ENCODE measurements at regions not wholly inside any gene's neighbourhood (a gene's known extent, or its start where the extent isn't known, plus 50 kb on each side); places are given as distances from the start of the nearest gene placed in this dataset.

DNA sequence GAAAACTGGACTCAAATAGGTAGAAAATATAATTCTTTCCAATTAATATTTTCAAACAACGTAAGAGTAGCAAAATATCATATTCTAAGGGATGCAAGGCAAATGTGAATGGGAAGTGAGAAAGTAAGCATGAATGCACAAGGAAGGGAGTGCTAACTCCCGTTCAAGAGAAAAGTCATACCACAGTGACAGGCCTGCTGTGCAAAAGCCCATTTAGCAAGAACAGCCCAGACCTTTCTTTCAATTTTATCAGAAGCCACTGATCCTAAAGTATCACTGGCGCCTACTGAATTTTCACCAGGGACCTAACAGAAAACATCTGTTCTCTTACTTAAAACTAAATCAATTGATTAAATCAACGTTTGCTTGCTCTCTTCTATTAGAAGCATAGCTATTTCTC is 157.9 kb upstream of the DKK2 start:
- Histone ChIP-seq H3K4me1 (peaks cover 0 to 7% (median 0%) of the 10 kb centered on the region in 3 donors), H3K27me3 (no peaks in the 10 kb centered on the region), H3K36me3 (no peaks in the 10 kb centered on the region), H3K9me3 (no peaks in the 10 kb centered on the region), H3K4me3 (no peak overlapping the region), H3K27ac (no peak overlapping the region)
- no peak for ATAC-seq
- no peak for TF ChIP-seq EP300 (IDR thresholded peaks at IDR 0.05)
- no peak for TF ChIP-seq POLR2AphosphoS5 (IDR thresholded peaks at IDR 0.05)
- 50 to 55% methylated on average over 4 of the region's 4 CpGs for WGBS, 2 donors (ENCODE audit: low coverage in 1 of 2)

DNA sequence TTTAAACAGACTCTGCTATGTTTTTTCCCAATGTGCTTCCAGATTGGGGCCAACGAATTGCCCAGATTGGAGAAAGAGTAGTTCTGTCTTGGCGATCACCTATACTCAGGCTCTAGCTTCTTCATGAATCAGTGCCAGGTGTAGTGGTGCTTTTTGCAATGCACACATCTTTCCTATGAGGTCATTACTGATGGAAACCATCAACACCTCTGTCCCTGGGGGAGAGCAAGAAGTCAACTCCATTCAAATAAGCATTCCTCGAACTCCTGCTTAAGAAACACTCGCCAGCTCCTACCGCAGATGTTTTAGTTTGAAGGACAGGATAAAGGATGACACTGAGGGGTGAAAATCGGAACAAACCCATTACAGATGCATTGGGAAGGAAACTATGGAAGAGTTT is 156.5 kb upstream of the DKK2 start:
- Histone ChIP-seq H3K36me3 (no peaks in the 10 kb centered on the region), H3K27me3 (no peaks in the 10 kb centered on the region), H3K4me3 (no peak overlapping the region), H3K4me1 (peaks cover 0 to 7% (median 0%) of the 10 kb centered on the region in 3 donors), H3K9me3 (no peaks in the 10 kb centered on the region), H3K27ac (no peak overlapping the region)
- no peak for ATAC-seq
- TF ChIP-seq POLR2AphosphoS5 (IDR thresholded peaks at IDR 0.05) = no peak
- TF ChIP-seq EP300 (IDR thresholded peaks at IDR 0.05) = no peak
- TF ChIP-seq POLR2A (IDR thresholded peaks at IDR 0.05) = no peak
- TF ChIP-seq, protein P1, sequence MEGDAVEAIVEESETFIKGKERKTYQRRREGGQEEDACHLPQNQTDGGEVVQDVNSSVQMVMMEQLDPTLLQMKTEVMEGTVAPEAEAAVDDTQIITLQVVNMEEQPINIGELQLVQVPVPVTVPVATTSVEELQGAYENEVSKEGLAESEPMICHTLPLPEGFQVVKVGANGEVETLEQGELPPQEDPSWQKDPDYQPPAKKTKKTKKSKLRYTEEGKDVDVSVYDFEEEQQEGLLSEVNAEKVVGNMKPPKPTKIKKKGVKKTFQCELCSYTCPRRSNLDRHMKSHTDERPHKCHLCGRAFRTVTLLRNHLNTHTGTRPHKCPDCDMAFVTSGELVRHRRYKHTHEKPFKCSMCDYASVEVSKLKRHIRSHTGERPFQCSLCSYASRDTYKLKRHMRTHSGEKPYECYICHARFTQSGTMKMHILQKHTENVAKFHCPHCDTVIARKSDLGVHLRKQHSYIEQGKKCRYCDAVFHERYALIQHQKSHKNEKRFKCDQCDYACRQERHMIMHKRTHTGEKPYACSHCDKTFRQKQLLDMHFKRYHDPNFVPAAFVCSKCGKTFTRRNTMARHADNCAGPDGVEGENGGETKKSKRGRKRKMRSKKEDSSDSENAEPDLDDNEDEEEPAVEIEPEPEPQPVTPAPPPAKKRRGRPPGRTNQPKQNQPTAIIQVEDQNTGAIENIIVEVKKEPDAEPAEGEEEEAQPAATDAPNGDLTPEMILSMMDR (IDR thresholded peaks at IDR 0.05) = no peak
- WGBS, 2 donors (ENCODE audit: low coverage in 1 of 2) = 90 to 100% methylated on average over 5 to 6 of the region's 6 CpGs

DNA sequence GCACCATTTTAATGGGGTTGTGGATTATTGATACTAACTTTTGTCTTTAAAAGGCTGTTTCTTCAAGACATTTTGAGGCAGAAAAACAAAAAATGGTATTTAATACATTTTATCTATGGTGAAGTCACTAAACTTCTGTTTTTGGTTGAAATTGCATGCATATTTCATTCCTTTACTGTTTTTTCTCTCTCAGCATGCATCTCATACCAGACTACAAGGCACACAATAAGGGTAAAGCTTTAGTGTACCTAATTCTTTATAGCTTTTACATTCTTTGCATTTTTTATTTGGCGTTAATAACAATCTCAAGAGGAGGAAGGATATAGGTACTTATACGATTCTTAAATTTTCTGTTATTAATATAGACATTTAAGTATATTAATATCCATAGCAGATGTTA is 151.0 kb upstream of the DKK2 start:
- no peak overlapping the region for H3K27ac ChIP-seq
- ATAC-seq = no peak
- no peaks in the 10 kb centered on the region for H3K9me3 ChIP-seq
- H3K27me3 ChIP-seq = no peaks in the 10 kb centered on the region
- peaks cover 0 to 6% (median 0%) of the 10 kb centered on the region in 3 donors for H3K4me1 ChIP-seq
- no peak for TF ChIP-seq POLR2AphosphoS5 (IDR thresholded peaks at IDR 0.05)
- no peak for TF ChIP-seq EP300 (IDR thresholded peaks at IDR 0.05)
- TF ChIP-seq, protein P1 (IDR thresholded peaks at IDR 0.05) = no peak
- TF ChIP-seq POLR2A (IDR thresholded peaks at IDR 0.05) = no peak
- 76 to 83% methylated on average over 2 of the region's 2 CpGs for WGBS, 2 donors (ENCODE audit: low coverage in 1 of 2)
- H3K36me3 ChIP-seq = no peaks in the 10 kb centered on the region
- no peak overlapping the region for H3K4me3 ChIP-seq

DNA sequence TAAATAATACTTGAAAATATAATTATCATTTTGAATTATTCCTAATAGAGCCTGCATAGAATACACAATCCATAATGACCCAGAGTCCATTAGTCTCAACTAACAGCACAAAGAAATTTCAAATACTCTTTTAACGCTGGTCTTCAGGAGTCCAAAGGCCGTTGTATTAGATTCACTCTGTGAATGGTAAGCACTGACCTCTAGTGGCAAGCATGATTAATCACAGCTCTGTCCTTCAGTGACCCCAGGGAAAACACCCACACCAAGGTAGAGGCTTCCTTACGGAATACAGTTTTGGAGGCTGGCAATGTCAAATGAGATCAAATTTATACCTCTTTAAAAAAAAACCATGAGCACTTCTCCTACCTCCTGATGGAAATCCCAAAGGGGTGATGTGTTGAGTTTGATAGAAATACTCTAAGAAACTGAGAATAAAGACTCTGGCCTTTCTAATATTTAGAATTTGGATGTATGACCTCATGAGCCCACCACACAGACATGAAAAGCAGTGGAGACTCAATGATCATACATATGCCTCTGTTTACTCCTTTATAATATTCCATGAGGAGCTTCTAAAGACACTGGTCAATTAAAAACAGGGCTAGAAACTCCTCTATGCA is 147.2 kb upstream of the DKK2 start:
- H3K4me1 ChIP-seq = peaks cover 0 to 6% (median 0%) of the 10 kb centered on the region in 3 donors
- no peak overlapping the region for H3K4me3 ChIP-seq
- no peaks in the 10 kb centered on the region for H3K36me3 ChIP-seq
- ATAC-seq = peak; percentile 72
- no peak overlapping the region for H3K27ac ChIP-seq
- no peaks in the 10 kb centered on the region for H3K9me3 ChIP-seq
- TF ChIP-seq POLR2AphosphoS5 (IDR thresholded peaks at IDR 0.05) = no peak
- TF ChIP-seq, protein P1 (IDR thresholded peaks at IDR 0.05) = peak; percentile 54 to 78 (median 69)
- no peaks in the 10 kb centered on the region for H3K27me3 ChIP-seq
- 0 to 19% methylated on average over 2 to 3 of the region's 3 CpGs for WGBS, 2 donors (ENCODE audit: low coverage in 1 of 2)

DNA sequence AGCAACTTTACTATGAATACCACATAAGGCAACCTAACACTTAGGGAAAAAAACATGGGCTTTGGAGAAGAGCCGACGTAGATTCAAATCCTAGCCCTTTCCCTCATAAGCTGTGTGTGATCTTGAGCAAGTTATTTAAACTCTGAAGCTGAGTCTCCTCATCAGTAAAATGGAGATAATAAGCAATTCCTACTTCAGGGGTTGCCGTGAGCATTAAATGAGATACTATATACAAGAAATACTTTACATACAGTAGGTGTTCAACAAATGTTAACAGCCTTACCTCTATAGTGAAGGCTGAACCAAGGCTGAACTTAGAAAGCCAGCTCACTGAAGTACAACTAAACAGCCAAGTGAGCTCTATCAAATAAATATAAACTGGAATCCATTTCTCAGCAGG is 146.2 kb upstream of the DKK2 start:
- no peaks in the 10 kb centered on the region for H3K36me3 ChIP-seq
- TF ChIP-seq, protein P1 (IDR thresholded peaks at IDR 0.05) = no peak
- TF ChIP-seq POLR2AphosphoS5 (IDR thresholded peaks at IDR 0.05) (no peak), POLR2A (IDR thresholded peaks at IDR 0.05) (no peak), EP300 (IDR thresholded peaks at IDR 0.05) (no peak)
- no peak overlapping the region for H3K27ac ChIP-seq
- H3K4me1 ChIP-seq = peaks cover 0 to 6% (median 0%) of the 10 kb centered on the region in 3 donors
- no peaks in the 10 kb centered on the region for H3K27me3 ChIP-seq
- H3K9me3 ChIP-seq = no peaks in the 10 kb centered on the region
- WGBS, 2 donors (ENCODE audit: low coverage in 1 of 2) = 93 to 97% methylated on average over 3 of the region's 3 CpGs
- ATAC-seq = no peak
- H3K4me3 ChIP-seq = no peak overlapping the region
